HepG2 (cell line): ENCODE measurements at regions not wholly inside any gene's neighbourhood (a gene's known extent, or its start where the extent isn't known, plus 50 kb on each side); places are given as distances from the start of the nearest gene placed in this dataset.

ENCODE experiments used
- ATAC-seq: fragments of 200-7000 bp; cut with Tn5 transposase; 3 replicates; pipeline ENCODE4 v1.9.1; 2020; ENCODE audit warnings: mild to moderate bottlenecking, moderate library complexity
- BruUV-seq: library from RNA; stranded (reverse); fragments of 400-500 nt; replicated peaks from 2 replicates; lab custom pipeline; 2021; lab: Mats Ljungman, UMichigan
- CTCF ChIA-PET: fragments of 300-600 bp; formaldehyde crosslinking; extraction: SDS; loops from one replicate; lab custom pipeline; 2021; ENCODE audit warnings: low total read pairs, inconsistent platforms, low intra/inter-chr PET ratio; lab: Yijun Ruan, JAX
- POLR2A ChIA-PET: fragments of 350-600 bp; sonication (Branson Sonifier 250); formaldehyde crosslinking; loops from one replicate; lab custom pipeline; 2020; ENCODE audit warnings: antibody characterized with exemption, inconsistent platforms; lab: Yijun Ruan, JAX
- DNase-seq: peaks from one replicate; pipeline ENCODE4 v3.0.0-alpha.2; 2015; ENCODE audit warnings: low spot score
- FAIRE-seq: peaks from 3 replicates; lab custom pipeline; 2011; peaks lifted over from hg19 to GRCh38; lab: Jason Lieb, UNC
- H2AFZ ChIP-seq: one replicate; pipeline ENCODE4 v1.6.1; 2011; ENCODE audit warnings: low read length, inconsistent platforms
- H3K27ac ChIP-seq: fragments of 300-600 bp; 3 replicates; pipeline ENCODE4 v1.8.0; 2011; ENCODE audit warnings: mixed run types, mild to moderate bottlenecking, mixed read lengths, low read length, inconsistent platforms; ENCODE audit not compliant: insufficient read depth; ENCODE audit errors: extremely low read length
- H3K27me3 ChIP-seq, 2 experiments: fragments of 200-600 bp in 1 of 2; 2 replicates in 1 of 2; 3 replicates in 1 of 2; pipeline versions ENCODE4 v1.6.0 to v1.8.0; 2011; ENCODE audit warnings: low read length in 2 of 2, mild to moderate bottlenecking in 2 of 2, moderate library complexity in 2 of 2, inconsistent platforms in 1 of 2; ENCODE audit not compliant: insufficient read depth in 2 of 2, control insufficient read depth in 1 of 2
- H3K36me3 ChIP-seq, 2 experiments: fragments of 200-600 bp in 1 of 2; replicated peaks in 1 of 2; 2 replicates in 1 of 2; 3 replicates in 1 of 2; pipeline versions ENCODE4 v1.5.1 to v1.8.0; 2011; ENCODE audit warnings: low read length in 2 of 2, inconsistent platforms in 1 of 2; ENCODE audit not compliant: insufficient read depth in 2 of 2, control insufficient read depth in 1 of 2
- H3K4me1 ChIP-seq: 2 replicates; pipeline ENCODE4 v1.5.1; 2012; ENCODE audit warnings: low read length, inconsistent platforms; ENCODE audit not compliant: insufficient read depth
- H3K4me2 ChIP-seq: 2 replicates; pipeline ENCODE4 v1.6.0; 2011; ENCODE audit warnings: low read depth, low read length, inconsistent platforms
- H3K4me3 ChIP-seq, 3 experiments: fragments of 200-600 bp in 1 of 3; sonication (generic), shearing (Covaris generic) in 1 of 3; replicated peaks in 1 of 3; 2 replicates each; pipeline ENCODE4 v1.5.1; 2011 to 2016; ENCODE audit warnings: low read length in 3 of 3, inconsistent platforms in 2 of 3, low read depth in 2 of 3, mild to moderate bottlenecking in 2 of 3, control low read depth in 1 of 3, mixed read lengths in 1 of 3; ENCODE audit not compliant: insufficient read depth in 1 of 3
- H3K79me2 ChIP-seq: one replicate; pipeline ENCODE4 v1.6.1; 2011; ENCODE audit warnings: low read length, inconsistent platforms; ENCODE audit not compliant: insufficient read depth
- H3K9ac ChIP-seq: 2 replicates; pipeline ENCODE4 v1.6.0; 2011; ENCODE audit warnings: mild to moderate bottlenecking, low read depth, low read length, inconsistent platforms; ENCODE audit not compliant: insufficient read depth
- H3K9me3 ChIP-seq: 2 replicates; pipeline ENCODE4 v1.5.1; 2012; ENCODE audit warnings: mild to moderate bottlenecking, low read length
- H4K20me1 ChIP-seq: 2 replicates; pipeline ENCODE4 v1.6.0; 2011; ENCODE audit warnings: inconsistent platforms, mild to moderate bottlenecking, low read length, moderate library complexity; ENCODE audit not compliant: insufficient read depth
- DR1 ChIP-seq: sonication (generic); formaldehyde crosslinking; IDR thresholded peaks from 2 replicates; pipeline ENCODE4 v1.8.0; 2021; ENCODE audit warnings: mild to moderate bottlenecking, missing genetic modification reagents, inconsistent platforms
- FOSL2 ChIP-seq: sonication (generic); formaldehyde crosslinking; IDR thresholded peaks from 2 replicates; pipeline ENCODE4 v1.4.0; 2020; ENCODE audit warnings: missing genetic modification reagents
- HDAC1 ChIP-seq: sonication (generic); formaldehyde crosslinking; IDR thresholded peaks from 2 replicates; pipeline ENCODE4 v1.5.1; 2020; ENCODE audit warnings: mild to moderate bottlenecking, missing genetic modification reagents
- MAFF ChIP-seq: IDR thresholded peaks from 2 replicates; pipeline ENCODE4 v1.6.1; 2011; ENCODE audit warnings: low read depth, low read length, improper control_type of control experiment
- MAFG ChIP-seq: sonication (generic); formaldehyde crosslinking; IDR thresholded peaks from 2 replicates; pipeline ENCODE4 v1.5.1; 2020; ENCODE audit warnings: mild to moderate bottlenecking, missing genetic modification reagents
- MAFK ChIP-seq, 2 experiments: IDR thresholded peaks in 1 of 2; conservative IDR thresholded peaks in 1 of 2; 2 replicates each; pipeline ENCODE4 v1.6.1; 2011; ENCODE audit warnings: improper control_type of control experiment in 2 of 2, low read length in 2 of 2
- MXD4 ChIP-seq: IDR thresholded peaks from 2 replicates; pipeline ENCODE4 v1.6.1; 2016; ENCODE audit warnings: mild to moderate bottlenecking, missing biosample characterization, missing genetic modification reagents
- NFYB ChIP-seq: sonication (generic); formaldehyde crosslinking; IDR thresholded peaks from 2 replicates; pipeline ENCODE4 v1.4.0; 2020; ENCODE audit warnings: missing genetic modification reagents
- PCBP2 ChIP-seq: fragments of 200-400 bp; formaldehyde crosslinking; optimal IDR thresholded peaks from 2 replicates; pipeline ENCODE3; 2018; ENCODE audit warnings: low read length, low read depth; ENCODE audit not compliant: poor library complexity, severe bottlenecking
- SALL1 ChIP-seq: sonication (generic); formaldehyde crosslinking; IDR thresholded peaks from 2 replicates; pipeline ENCODE4 v1.8.0; 2022; ENCODE audit warnings: mild to moderate bottlenecking, missing genetic modification reagents
- SKI ChIP-seq: fragments of 450-650 bp; IDR thresholded peaks from one replicate; pipeline ENCODE4 v1.6.1; 2018; ENCODE audit warnings: mild to moderate bottlenecking; ENCODE audit not compliant: partially characterized antibody
- ZEB1 ChIP-seq: IDR thresholded peaks from 2 replicates; pipeline ENCODE4 v1.6.1; 2012; ENCODE audit warnings: mild to moderate bottlenecking, low read depth, inconsistent platforms; ENCODE audit not compliant: insufficient replicate concordance
- ZMYM3 ChIP-seq: sonication (generic); formaldehyde crosslinking; IDR thresholded peaks from 2 replicates; pipeline ENCODE4 v1.5.1; 2020; ENCODE audit warnings: mild to moderate bottlenecking, missing genetic modification reagents
- ZNF205 ChIP-seq: IDR thresholded peaks from 2 replicates; pipeline ENCODE4 v1.6.1; 2018; ENCODE audit warnings: missing biosample characterization, missing genetic modification reagents
- ZNF331 ChIP-seq: sonication (generic); formaldehyde crosslinking; IDR thresholded peaks from 2 replicates; pipeline ENCODE4 v1.4.0; 2020; ENCODE audit warnings: missing genetic modification reagents
- ZNF687 ChIP-seq: sonication (generic); formaldehyde crosslinking; IDR thresholded peaks from 2 replicates; pipeline ENCODE4 v1.5.1; 2020; ENCODE audit warnings: mild to moderate bottlenecking, missing genetic modification reagents, moderate library complexity
- WGBS: methylation state at CpG from one replicate; pipeline ENCODE4 v1.1.6; 2017; ENCODE audit warnings: low lambda C conversion rate; 5-methylcytosine and 5-hydroxymethylcytosine counted together
- in situ Hi-C: cut with HindIII; loops from 2 replicates; pipeline ENCODE4 v1.10.0; 2017; ENCODE audit warnings: low pct_unique_long_range_greater_than_20kb; ENCODE audit not compliant: extremely low pct_ligation_motif_present
- intact Hi-C: fragments of 100-400 bp; cut with micrococcal nuclease; formaldehyde crosslinking; loops from one replicate; pipeline ENCODE4 v1.10.0; 2022; ENCODE audit not compliant: unreplicated experiment
- TF ChIP-seq, protein P1 (sequence below): IDR thresholded peaks from 2 replicates; pipeline ENCODE4 v1.6.1; 2012; ENCODE audit warnings: inconsistent platforms
- TF ChIP-seq, protein P2 (sequence below): sonication (generic); IDR thresholded peaks from 2 replicates; pipeline ENCODE4 v1.6.1; 2016; ENCODE audit warnings: low read depth, borderline replicate concordance

DNA sequence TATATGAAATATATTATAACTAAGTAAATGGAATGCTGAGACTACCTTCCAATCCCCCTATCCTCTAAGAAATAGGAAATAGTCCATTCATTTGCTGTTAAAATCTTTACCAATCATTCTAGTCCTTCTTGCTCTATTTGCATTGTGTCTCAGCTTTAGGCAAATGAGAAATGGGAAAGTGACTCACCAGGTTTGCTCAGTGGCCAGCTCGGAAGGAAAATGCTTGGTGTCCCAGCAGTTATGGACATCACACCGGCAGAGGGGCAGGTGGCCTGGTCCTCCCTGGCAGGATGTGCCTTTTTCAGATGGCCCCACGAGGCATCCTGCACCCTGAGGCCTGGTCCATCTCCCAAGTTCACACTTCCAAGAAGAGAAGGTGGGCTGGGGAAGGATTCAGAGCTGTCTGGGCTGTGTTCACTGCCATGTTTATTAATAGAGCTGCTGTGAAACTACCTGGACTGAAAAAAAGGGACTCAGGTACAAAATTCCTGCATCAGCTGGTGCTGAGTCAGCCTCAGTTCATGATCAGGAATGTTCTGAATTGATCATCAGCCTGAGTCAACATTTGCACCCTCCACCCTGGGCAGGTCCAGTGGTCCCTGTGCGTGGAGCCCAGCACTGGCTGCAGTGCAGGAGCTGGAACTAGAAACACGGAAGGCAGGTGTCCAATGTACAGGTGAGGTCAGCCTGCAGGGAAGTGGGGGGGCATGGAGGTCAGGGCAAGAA is 60.1 kb upstream of the ARL4C start:
- no TSS peak for BruUV-seq
- 17% methylated on average over 5 of the region's 5 CpGs for WGBS
- FAIRE-seq (no peak), ATAC-seq (peak; percentile 41; the same call in 1 of the 3 replicates), DNase-seq (peak; percentile 47)
- ChIA-PET CTCF (no interaction called here), POLR2A (interaction anchor here (1.2 to 1.6 kb wide), 6 partner anchors 8 to 423 kb away, joined by 3 to 5 read pairs (median 3); no protein-coding TSS in a partner anchor)
- no peaks in the 10 kb centered on the region for H3K36me3 ChIP-seq
- peaks cover 32% of the 10 kb centered on the region for H3K4me1 ChIP-seq
- peaks cover 0 to 13% of the 10 kb centered on the region in 2 experiments; a peak in 2 of 5 replicates for H3K27me3 ChIP-seq
- TF ChIP-seq MAFK (conservative IDR thresholded peaks at IDR 0.05 in 1 of 2, IDR thresholded peaks at IDR 0.05 in 1 of 2; ENCODE audit: low read length in 2 of 2) = peak; percentile 54 to 55; a peak in 3 of 4 replicates
- TF ChIP-seq MAFF = peak; percentile 44
- TF ChIP-seq ZNF205 = no peak
- TF ChIP-seq SKI = peak; percentile 55
- 0 out of 2 replicates have a peak, but pooled peaks have one; percentile 17 for TF ChIP-seq MAFG (CRISPR knock-in tag)
- TF ChIP-seq, protein P1, sequence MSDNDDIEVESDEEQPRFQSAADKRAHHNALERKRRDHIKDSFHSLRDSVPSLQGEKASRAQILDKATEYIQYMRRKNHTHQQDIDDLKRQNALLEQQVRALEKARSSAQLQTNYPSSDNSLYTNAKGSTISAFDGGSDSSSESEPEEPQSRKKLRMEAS = 0 out of 2 replicates have a peak, but pooled peaks have one; percentile 26
- no peak for TF ChIP-seq MXD4
- TF ChIP-seq, protein P2, sequence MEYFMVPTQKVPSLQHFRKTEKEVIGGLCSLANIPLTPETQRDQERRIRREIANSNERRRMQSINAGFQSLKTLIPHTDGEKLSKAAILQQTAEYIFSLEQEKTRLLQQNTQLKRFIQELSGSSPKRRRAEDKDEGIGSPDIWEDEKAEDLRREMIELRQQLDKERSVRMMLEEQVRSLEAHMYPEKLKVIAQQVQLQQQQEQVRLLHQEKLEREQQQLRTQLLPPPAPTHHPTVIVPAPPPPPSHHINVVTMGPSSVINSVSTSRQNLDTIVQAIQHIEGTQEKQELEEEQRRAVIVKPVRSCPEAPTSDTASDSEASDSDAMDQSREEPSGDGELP = peak; percentile 30; the same call in 1 of the 2 replicates
- peak; percentile 46 for TF ChIP-seq ZEB1
- TF ChIP-seq PCBP2 = no peak
- no peak for TF ChIP-seq ZNF331 (CRISPR knock-in tag)
- TF ChIP-seq HDAC1 = no peak
- peak; percentile 34; the same call in 1 of the 2 replicates for TF ChIP-seq ZNF687 (CRISPR knock-in tag)
- TF ChIP-seq ZMYM3 (CRISPR knock-in tag) = 0 out of 2 replicates have a peak, but pooled peaks have one; percentile 31
- TF ChIP-seq FOSL2 (CRISPR knock-in tag) = peak; percentile 71
- no peak for TF ChIP-seq DR1 (CRISPR knock-in tag)
- no peak for TF ChIP-seq NFYB (CRISPR knock-in tag)
- peak; percentile 8; the same call in 1 of the 2 replicates for TF ChIP-seq SALL1 (CRISPR knock-in tag)
- no peak overlapping the region for H2AFZ ChIP-seq
- H3K4me2 ChIP-seq = no peak overlapping the region
- no peak overlapping the region for H3K27ac ChIP-seq
- H3K4me3 ChIP-seq = no peak overlapping the region
- intact Hi-C loops = loop anchor here (10.0 kb wide), 1 partner anchor 428 kb away; no protein-coding TSS in a partner anchor
- no peaks in the 10 kb centered on the region for H3K79me2 ChIP-seq
- in situ Hi-C loops = loop anchor here (10.0 kb wide), 1 partner anchor 328 kb away; no protein-coding TSS in a partner anchor
- no peak overlapping the region for H3K9ac ChIP-seq
- peaks cover 7% of the 10 kb centered on the region for H3K9me3 ChIP-seq
- no peaks in the 10 kb centered on the region for H4K20me1 ChIP-seq
